Astrocyte (in vitro differentiated cells and primary cell): ENCODE measurements at regions not wholly inside any gene's neighbourhood (a gene's known extent, or its start where the extent isn't known, plus 50 kb on each side); places are given as distances from the start of the nearest gene placed in this dataset.

Source experiments
- DNase-seq: peaks from one replicate; pipeline ENCODE4 v3.0.0-alpha.2; 2010; ENCODE audit warnings: low read depth
- FAIRE-seq: peaks from 2 replicates; lab custom pipeline; 2011; peaks lifted over from hg19 to GRCh38; lab: Jason Lieb, UNC
- H2AFZ ChIP-seq: 2 replicates; pipeline ENCODE4 v1.6.0; 2012; ENCODE audit warnings: low read depth, low read length, inconsistent platforms
- H3K27ac ChIP-seq: 2 replicates; pipeline ENCODE4 v1.5.1; 2011; ENCODE audit warnings: low read depth, low read length, inconsistent platforms
- H3K27me3 ChIP-seq: 2 replicates; pipeline ENCODE4 v1.6.0; 2011; ENCODE audit warnings: low read length, inconsistent platforms; ENCODE audit not compliant: insufficient read depth
- H3K36me3 ChIP-seq: 2 replicates; pipeline ENCODE4 v1.5.1; 2011; ENCODE audit warnings: low read length, inconsistent platforms; ENCODE audit not compliant: insufficient read depth
- H3K4me1 ChIP-seq: 2 replicates; pipeline ENCODE4 v1.5.1; 2011; ENCODE audit warnings: low read length, inconsistent platforms; ENCODE audit not compliant: insufficient read depth
- H3K4me2 ChIP-seq: 2 replicates; pipeline ENCODE4 v1.6.0; 2012; ENCODE audit warnings: low read length, inconsistent platforms
- H3K4me3 ChIP-seq: 2 replicates; pipeline ENCODE4 v1.5.1; 2011; ENCODE audit warnings: low read depth, mild to moderate bottlenecking, low read length, inconsistent platforms; ENCODE audit not compliant: insufficient read depth
- H3K79me2 ChIP-seq: 2 replicates; pipeline ENCODE4 v1.6.0; 2012; ENCODE audit warnings: mild to moderate bottlenecking, low read length, inconsistent platforms; ENCODE audit not compliant: insufficient read depth
- H3K9ac ChIP-seq: 2 replicates; pipeline ENCODE4 v1.6.0; 2012; ENCODE audit warnings: mild to moderate bottlenecking, low read length, inconsistent platforms
- H3K9me3 ChIP-seq: 2 replicates; pipeline ENCODE4 v1.5.1; 2012; ENCODE audit warnings: low read depth, mild to moderate bottlenecking, low read length, inconsistent platforms; ENCODE audit not compliant: insufficient read depth
- H4K20me1 ChIP-seq: 2 replicates; pipeline ENCODE4 v1.6.0; 2012; ENCODE audit warnings: low read length, inconsistent platforms; ENCODE audit not compliant: insufficient read depth
- H3K27ac Mint-ChIP-seq: one replicate; pipeline ENCODE4 v1.8.0; 2021; ENCODE audit warnings: mild to moderate bottlenecking, mixed read lengths; ENCODE audit not compliant: unreplicated experiment
- H3K27me3 Mint-ChIP-seq: one replicate; pipeline ENCODE4 v1.8.0; 2021; ENCODE audit warnings: low read depth, mixed read lengths; ENCODE audit not compliant: unreplicated experiment
- H3K36me3 Mint-ChIP-seq: one replicate; pipeline ENCODE4 v1.8.0; 2021; ENCODE audit warnings: low read depth, mixed read lengths; ENCODE audit not compliant: unreplicated experiment
- H3K4me1 Mint-ChIP-seq: one replicate; pipeline ENCODE4 v1.8.0; 2021; ENCODE audit warnings: low read depth, mixed read lengths; ENCODE audit not compliant: unreplicated experiment
- H3K4me3 Mint-ChIP-seq: one replicate; pipeline ENCODE4 v1.8.0; 2021; ENCODE audit warnings: mild to moderate bottlenecking, moderate library complexity, mixed read lengths; ENCODE audit not compliant: unreplicated experiment
- H3K9me3 Mint-ChIP-seq: one replicate; pipeline ENCODE4 v1.8.0; 2021; ENCODE audit warnings: mild to moderate bottlenecking, mixed read lengths; ENCODE audit not compliant: unreplicated experiment
- CTCF ChIP-seq: IDR thresholded peaks from 2 replicates; pipeline ENCODE4 v1.5.1; 2011; ENCODE audit warnings: low read depth, mild to moderate bottlenecking, inconsistent platforms, low read length, moderate library complexity; ENCODE audit not compliant: insufficient read depth
- EZH2 ChIP-seq: IDR thresholded peaks from 2 replicates; pipeline ENCODE4 v1.6.1; 2012; ENCODE audit warnings: mild to moderate bottlenecking, low read length, inconsistent platforms; ENCODE audit not compliant: insufficient read depth

- H3K79me2 ChIP-seq, result no peaks in the 10 kb centered on the region
- peak overlapping the region; percentile 24 for H3K27ac ChIP-seq
- H2AFZ ChIP-seq, result no peak overlapping the region
- no peak overlapping the region for H3K4me3 ChIP-seq
- no peaks in the 10 kb centered on the region for H4K20me1 ChIP-seq
- peaks cover 15% of the 10 kb centered on the region for H3K4me1 Mint-ChIP-seq
- no peak overlapping the region for H3K9ac ChIP-seq
- peak; percentile 89 for DNase-seq
- H3K9me3 Mint-ChIP-seq, result no peaks in the 10 kb centered on the region
- H3K4me2 ChIP-seq, result peak overlapping the region; percentile 77
- H3K27ac Mint-ChIP-seq, result no peak overlapping the region
- no peaks in the 10 kb centered on the region for H3K36me3 Mint-ChIP-seq
- H3K27me3 Mint-ChIP-seq, result no peaks in the 10 kb centered on the region
- H3K4me3 Mint-ChIP-seq, result peak overlapping the region; percentile 24
- no peaks in the 10 kb centered on the region for H3K9me3 ChIP-seq
- H3K27me3 ChIP-seq, result no peaks in the 10 kb centered on the region
- H3K4me1 ChIP-seq, result peaks cover 16% of the 10 kb centered on the region
- peak; percentile 94 for FAIRE-seq
- no peaks in the 10 kb centered on the region for H3K36me3 ChIP-seq
- TF ChIP-seq CTCF, result no peak
- no peak for TF ChIP-seq EZH2
These were observed 167.0 kb upstream of the CDK1 start for GRCh38 chr10:60611291-60611747.

- Histone ChIP-seq H4K20me1 (no peaks in the 10 kb centered on the region), H3K27ac (no peak overlapping the region), H3K36me3 (no peaks in the 10 kb centered on the region), H3K27me3 (no peaks in the 10 kb centered on the region), H3K9me3 (no peaks in the 10 kb centered on the region), H3K79me2 (no peaks in the 10 kb centered on the region), H3K4me2 (no peak overlapping the region), H3K4me1 (peaks cover 16% of the 10 kb centered on the region), H2AFZ (no peak overlapping the region), H3K4me3 (no peak overlapping the region), H3K9ac (no peak overlapping the region)
- TF ChIP-seq CTCF (no peak), EZH2 (no peak)
- DNase-seq (no peak), FAIRE-seq (no peak)
- Mint-ChIP-seq H3K27ac (no peak overlapping the region), H3K27me3 (no peaks in the 10 kb centered on the region), H3K4me1 (peaks cover 15% of the 10 kb centered on the region), H3K4me3 (no peak overlapping the region), H3K36me3 (no peaks in the 10 kb centered on the region), H3K9me3 (no peaks in the 10 kb centered on the region)
These were observed 170.9 kb upstream of the CDK1 start for GRCh38 chr10:60607372-60607771.

- FAIRE-seq, result peak; percentile 81
These were observed 171.8 kb upstream of the CDK1 start for GRCh38 chr10:60606343-60607080.

More at GRCh38 chr10:60606343-60607080, 171.8 kb upstream of the CDK1 start:
- peaks cover 11% of the 10 kb centered on the region for H3K4me1 Mint-ChIP-seq
- H3K9me3 Mint-ChIP-seq, result no peaks in the 10 kb centered on the region
- H3K36me3 ChIP-seq, result no peaks in the 10 kb centered on the region
- H3K36me3 Mint-ChIP-seq, result no peaks in the 10 kb centered on the region
- H3K27ac ChIP-seq, result no peak overlapping the region
- no peaks in the 10 kb centered on the region for H3K79me2 ChIP-seq
- TF ChIP-seq CTCF (no peak), EZH2 (no peak)
- no peak overlapping the region for H3K9ac ChIP-seq
- H3K9me3 ChIP-seq, result no peaks in the 10 kb centered on the region
- H3K27ac Mint-ChIP-seq, result no peak overlapping the region
- no peaks in the 10 kb centered on the region for H4K20me1 ChIP-seq
- H3K27me3 ChIP-seq, result no peaks in the 10 kb centered on the region
- no peak overlapping the region for H3K4me3 ChIP-seq
- H3K4me3 Mint-ChIP-seq, result no peak overlapping the region
- H3K4me1 ChIP-seq, result peaks cover 10% of the 10 kb centered on the region
- H3K27me3 Mint-ChIP-seq, result no peaks in the 10 kb centered on the region
- peak; percentile 90 for DNase-seq
- peak overlapping the region; percentile 30 for H2AFZ ChIP-seq
- peak overlapping the region; percentile 28 for H3K4me2 ChIP-seq
